Karpas-422 (cell line): ENCODE measurements at regions not wholly inside any gene's neighbourhood (a gene's known extent, or its start where the extent isn't known, plus 50 kb on each side); places are given as distances from the start of the nearest gene placed in this dataset.

Experiments used
- DNase-seq: peaks from one replicate; pipeline ENCODE4 v3.0.0-alpha.2; 2015
- H2AFZ ChIP-seq: fragments of 200-600 bp; sonication (generic); 2 replicates; pipeline ENCODE4 v1.6.1; 2014; ENCODE audit warnings: antibody characterized with exemption, low read length, mixed read lengths
- H3K27ac ChIP-seq: fragments of 200-600 bp; sonication (generic); 2 replicates; pipeline ENCODE4 v1.5.1; 2014; ENCODE audit warnings: mild to moderate bottlenecking, low read length, moderate library complexity
- H3K27me3 ChIP-seq: fragments of 200-600 bp; sonication (generic); 2 replicates; pipeline ENCODE4 v1.6.1; 2014; ENCODE audit warnings: low read length, mixed read lengths
- H3K36me3 ChIP-seq: fragments of 200-600 bp; sonication (generic); 2 replicates; pipeline ENCODE4 v1.6.1; 2014; ENCODE audit warnings: low read length, mixed read lengths; ENCODE audit not compliant: insufficient read depth
- H3K4me1 ChIP-seq: fragments of 200-600 bp; sonication (generic); 2 replicates; pipeline ENCODE4 v1.6.1; 2014; ENCODE audit warnings: mild to moderate bottlenecking, low read length, mixed read lengths
- H3K4me2 ChIP-seq: fragments of 200-600 bp; sonication (generic); 2 replicates; pipeline ENCODE4 v1.6.1; 2014; ENCODE audit warnings: low read length, low read depth, mild to moderate bottlenecking; ENCODE audit not compliant: poor library complexity, severe bottlenecking
- H3K4me3 ChIP-seq: fragments of 200-600 bp; sonication (generic); 2 replicates; pipeline ENCODE4 v1.5.1; 2014; ENCODE audit warnings: mild to moderate bottlenecking, antibody characterized with exemption, low read length, mixed read lengths
- H3K79me2 ChIP-seq: fragments of 200-600 bp; sonication (generic); 2 replicates; pipeline ENCODE4 v1.6.1; 2014; ENCODE audit warnings: mild to moderate bottlenecking, low read length, mixed read lengths
- H3K9ac ChIP-seq: fragments of 200-600 bp; sonication (generic); 2 replicates; pipeline ENCODE4 v1.6.0; 2014; ENCODE audit warnings: low read length
- H3K9me2 ChIP-seq: fragments of 200-600 bp; sonication (generic), shearing (Covaris generic); replicated peaks from 2 replicates; pipeline ENCODE4 v1.6.0; 2014; ENCODE audit warnings: mild to moderate bottlenecking, low read length, moderate library complexity; ENCODE audit not compliant: insufficient read depth
- H3K9me3 ChIP-seq: fragments of 300-700, 200-600 bp; sonication (generic); 2 replicates; pipeline ENCODE4 v1.6.1; 2014; ENCODE audit warnings: low read length, mixed read lengths
- H4K20me1 ChIP-seq: fragments of 200-600 bp; sonication (generic); 2 replicates; pipeline ENCODE4 v1.6.1; 2014; ENCODE audit warnings: mild to moderate bottlenecking, antibody characterized with exemption, low read length, low read depth; ENCODE audit not compliant: insufficient read depth

GRCh38 chr3:163018664-163019063 is 1522.1 kb downstream of the OTOL1 start:
- no peaks in the 10 kb centered on the region for H3K4me1 ChIP-seq
- no peaks in the 10 kb centered on the region for H4K20me1 ChIP-seq
- H3K9ac ChIP-seq = no peak overlapping the region
- H3K36me3 ChIP-seq = no peaks in the 10 kb centered on the region
- H3K4me3 ChIP-seq = no peak overlapping the region
- H3K9me2 ChIP-seq = no peaks in the 10 kb centered on the region
- no peak overlapping the region for H2AFZ ChIP-seq
- no peak overlapping the region for H3K27ac ChIP-seq
- H3K4me2 ChIP-seq = no peak overlapping the region
- H3K9me3 ChIP-seq = peaks cover 26% of the 10 kb centered on the region
- no peaks in the 10 kb centered on the region for H3K79me2 ChIP-seq
- no peak for DNase-seq
- H3K27me3 ChIP-seq = no peaks in the 10 kb centered on the region

- Histone ChIP-seq H3K9me3 (peaks cover 24% of the 10 kb centered on the region), H3K9ac (no peak overlapping the region), H3K4me2 (no peak overlapping the region), H3K27me3 (no peaks in the 10 kb centered on the region), H2AFZ (no peak overlapping the region), H3K4me1 (no peaks in the 10 kb centered on the region), H3K4me3 (no peak overlapping the region), H4K20me1 (no peaks in the 10 kb centered on the region), H3K27ac (no peak overlapping the region), H3K36me3 (no peaks in the 10 kb centered on the region), H3K9me2 (no peaks in the 10 kb centered on the region), H3K79me2 (no peaks in the 10 kb centered on the region)
- DNase-seq = no peak
Measured at GRCh38 chr3:163019260-163019659, 1522.7 kb downstream of the OTOL1 start.

GRCh38 chr3:163033652-163034051 is 1537.0 kb downstream of the OTOL1 start:
- Histone ChIP-seq H2AFZ (no peak overlapping the region), H3K36me3 (no peaks in the 10 kb centered on the region), H4K20me1 (no peaks in the 10 kb centered on the region), H3K27ac (no peak overlapping the region), H3K9me3 (peaks cover 17% of the 10 kb centered on the region; the same call in 1 of the 2 replicates), H3K79me2 (no peaks in the 10 kb centered on the region), H3K9ac (no peak overlapping the region), H3K4me1 (no peaks in the 10 kb centered on the region), H3K27me3 (no peaks in the 10 kb centered on the region), H3K4me3 (no peak overlapping the region), H3K9me2 (no peaks in the 10 kb centered on the region), H3K4me2 (no peak overlapping the region)
- no peak for DNase-seq

- Histone ChIP-seq H4K20me1 (no peaks in the 10 kb centered on the region), H3K4me3 (no peak overlapping the region), H3K4me2 (no peak overlapping the region), H2AFZ (no peak overlapping the region), H3K4me1 (no peaks in the 10 kb centered on the region), H3K79me2 (no peaks in the 10 kb centered on the region), H3K36me3 (no peaks in the 10 kb centered on the region), H3K9ac (no peak overlapping the region), H3K9me3 (peaks cover 18% of the 10 kb centered on the region), H3K27ac (no peak overlapping the region), H3K9me2 (no peaks in the 10 kb centered on the region), H3K27me3 (no peaks in the 10 kb centered on the region)
- DNase-seq = no peak
Measured at GRCh38 chr3:163039636-163040035, 1543.0 kb downstream of the OTOL1 start.

- no peak for DNase-seq
- H3K4me1 ChIP-seq = no peaks in the 10 kb centered on the region
- no peaks in the 10 kb centered on the region for H3K9me2 ChIP-seq
- H3K9me3 ChIP-seq = peaks cover 8% of the 10 kb centered on the region
- H3K4me3 ChIP-seq = no peak overlapping the region
- no peaks in the 10 kb centered on the region for H4K20me1 ChIP-seq
- H3K4me2 ChIP-seq = no peak overlapping the region
- H2AFZ ChIP-seq = no peak overlapping the region
- no peaks in the 10 kb centered on the region for H3K36me3 ChIP-seq
- no peaks in the 10 kb centered on the region for H3K79me2 ChIP-seq
- no peak overlapping the region for H3K9ac ChIP-seq
- no peaks in the 10 kb centered on the region for H3K27me3 ChIP-seq
- no peak overlapping the region for H3K27ac ChIP-seq
Measured at GRCh38 chr3:163043074-163043473, 1546.5 kb downstream of the OTOL1 start.

GRCh38 chr3:163045945-163046344 is 1549.3 kb downstream of the OTOL1 start:
- H3K27ac ChIP-seq = no peak overlapping the region
- H3K4me3 ChIP-seq = no peak overlapping the region
- H3K9me2 ChIP-seq = no peaks in the 10 kb centered on the region
- no peak overlapping the region for H3K9ac ChIP-seq
- H3K27me3 ChIP-seq = no peaks in the 10 kb centered on the region
- no peaks in the 10 kb centered on the region for H3K4me1 ChIP-seq
- H3K79me2 ChIP-seq = no peaks in the 10 kb centered on the region
- no peaks in the 10 kb centered on the region; the same call in 1 of the 2 replicates for H3K9me3 ChIP-seq
- no peak overlapping the region for H2AFZ ChIP-seq
- H3K4me2 ChIP-seq = no peak overlapping the region
- no peaks in the 10 kb centered on the region for H3K36me3 ChIP-seq
- DNase-seq = no peak
- no peaks in the 10 kb centered on the region for H4K20me1 ChIP-seq

- Histone ChIP-seq H3K27me3 (no peaks in the 10 kb centered on the region), H3K79me2 (no peaks in the 10 kb centered on the region), H3K9me3 (no peaks in the 10 kb centered on the region; the same call in 1 of the 2 replicates), H3K27ac (no peak overlapping the region), H3K9me2 (no peaks in the 10 kb centered on the region), H3K9ac (no peak overlapping the region), H3K4me1 (no peaks in the 10 kb centered on the region), H3K4me3 (no peak overlapping the region), H3K4me2 (no peak overlapping the region), H2AFZ (no peak overlapping the region), H3K36me3 (no peaks in the 10 kb centered on the region), H4K20me1 (no peaks in the 10 kb centered on the region)
- no peak for DNase-seq
Measured at GRCh38 chr3:163048881-163049280, 1552.3 kb downstream of the OTOL1 start.

GRCh38 chr3:163056874-163057497 is 1560.4 kb downstream of the OTOL1 start:
- no peaks in the 10 kb centered on the region for H3K79me2 ChIP-seq
- H3K9me3 ChIP-seq = peaks cover 6% of the 10 kb centered on the region
- H3K36me3 ChIP-seq = no peaks in the 10 kb centered on the region
- H3K9me2 ChIP-seq = no peaks in the 10 kb centered on the region
- no peaks in the 10 kb centered on the region for H3K4me1 ChIP-seq
- no peaks in the 10 kb centered on the region for H3K27me3 ChIP-seq
- H2AFZ ChIP-seq = no peak overlapping the region
- H3K4me3 ChIP-seq = no peak overlapping the region
- H3K4me2 ChIP-seq = no peak overlapping the region
- H4K20me1 ChIP-seq = no peaks in the 10 kb centered on the region
- no peak overlapping the region for H3K9ac ChIP-seq
- H3K27ac ChIP-seq = no peak overlapping the region
- peak; percentile 77 for DNase-seq
